ENCODE measurements at regions not wholly inside any gene's neighbourhood (a gene's known extent, or its start where the extent isn't known, plus 50 kb on each side); places are given as distances from the start of the nearest gene placed in this dataset.

DNA sequence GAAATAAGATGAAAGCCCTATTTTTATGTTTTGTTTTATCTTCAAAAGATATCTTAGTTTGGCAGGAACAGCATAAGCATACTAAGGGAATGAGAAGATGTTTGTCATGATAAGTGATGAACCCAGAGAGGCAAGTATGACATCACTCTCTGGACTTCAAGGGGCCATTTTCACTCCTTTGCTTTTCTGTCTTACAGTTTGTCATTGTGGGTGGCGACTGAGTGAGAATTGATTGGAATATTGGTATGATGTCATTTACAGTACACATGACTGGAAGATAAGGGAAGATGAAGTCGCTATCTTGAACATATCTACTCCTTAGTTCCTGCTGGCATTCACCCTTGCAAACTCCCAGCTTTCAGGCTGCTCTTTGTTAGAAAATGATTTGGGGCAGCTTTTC, 258.1 kb upstream of the RAB4A start:
- TF ChIP-seq EZH2 (IDR thresholded peaks at IDR 0.05; ENCODE audit: low read depth) = no peak
- TF ChIP-seq, protein P1, sequence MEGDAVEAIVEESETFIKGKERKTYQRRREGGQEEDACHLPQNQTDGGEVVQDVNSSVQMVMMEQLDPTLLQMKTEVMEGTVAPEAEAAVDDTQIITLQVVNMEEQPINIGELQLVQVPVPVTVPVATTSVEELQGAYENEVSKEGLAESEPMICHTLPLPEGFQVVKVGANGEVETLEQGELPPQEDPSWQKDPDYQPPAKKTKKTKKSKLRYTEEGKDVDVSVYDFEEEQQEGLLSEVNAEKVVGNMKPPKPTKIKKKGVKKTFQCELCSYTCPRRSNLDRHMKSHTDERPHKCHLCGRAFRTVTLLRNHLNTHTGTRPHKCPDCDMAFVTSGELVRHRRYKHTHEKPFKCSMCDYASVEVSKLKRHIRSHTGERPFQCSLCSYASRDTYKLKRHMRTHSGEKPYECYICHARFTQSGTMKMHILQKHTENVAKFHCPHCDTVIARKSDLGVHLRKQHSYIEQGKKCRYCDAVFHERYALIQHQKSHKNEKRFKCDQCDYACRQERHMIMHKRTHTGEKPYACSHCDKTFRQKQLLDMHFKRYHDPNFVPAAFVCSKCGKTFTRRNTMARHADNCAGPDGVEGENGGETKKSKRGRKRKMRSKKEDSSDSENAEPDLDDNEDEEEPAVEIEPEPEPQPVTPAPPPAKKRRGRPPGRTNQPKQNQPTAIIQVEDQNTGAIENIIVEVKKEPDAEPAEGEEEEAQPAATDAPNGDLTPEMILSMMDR (conservative IDR thresholded peaks at IDR 0.05) = no peak

All from PC-9 (cell line).